HG02973 (cell line): ENCODE measurements at regions not wholly inside any gene's neighbourhood (a gene's known extent, or its start where the extent isn't known, plus 50 kb on each side); places are given as distances from the start of the nearest gene placed in this dataset.
"Not testable (repeated sequence)": the region's sequence is repeated elsewhere in the genome, so short reads cannot be mapped to it uniquely, and the experiment has no call there.

Source experiments
- ATAC-seq: cut with Tn5 transposase; IDR thresholded peaks from one replicate; pipeline ENCODE4 v1.9.1; 2021; ENCODE audit warnings: moderate library complexity; ENCODE audit not compliant: unreplicated experiment

DNA sequence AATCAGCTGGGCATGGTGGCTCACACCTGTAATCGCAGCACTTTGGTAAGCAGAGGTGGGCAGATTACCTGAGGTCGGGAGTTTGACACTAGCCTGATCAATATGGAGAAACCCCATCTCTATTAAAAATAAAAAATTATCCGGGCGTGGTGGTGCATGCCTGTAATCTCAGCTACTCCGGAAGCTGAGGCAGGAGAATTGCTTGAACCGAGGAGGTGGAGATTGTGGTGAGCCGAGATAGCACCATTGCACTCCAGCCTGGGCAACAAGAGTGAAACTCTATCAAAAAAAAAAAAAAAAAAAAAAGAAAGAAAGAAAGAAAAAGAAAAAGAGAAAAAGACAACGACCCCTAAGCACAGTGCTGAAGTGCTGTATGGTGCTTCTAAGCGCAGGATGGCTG lies 280.6 kb upstream of the MAF start:
- not testable (repeated sequence) for ATAC-seq

DNA sequence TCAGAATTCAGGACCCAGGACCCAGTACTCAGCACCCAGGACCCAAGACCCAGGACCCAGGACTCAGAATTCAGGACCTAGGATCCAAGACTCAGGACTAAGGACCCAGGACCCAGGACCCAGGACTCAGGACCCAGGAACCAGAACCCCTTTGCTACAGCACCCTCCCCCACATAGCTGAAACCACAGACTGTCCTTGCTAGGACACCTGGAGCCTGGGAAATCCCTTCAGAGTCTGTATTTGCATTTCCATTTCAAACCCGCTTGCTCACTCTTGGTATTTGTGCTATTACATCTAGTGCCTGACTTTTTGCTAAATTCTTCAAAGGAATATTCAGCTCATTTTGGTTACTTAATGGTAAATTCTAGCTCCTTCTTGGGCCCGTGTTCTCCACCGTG lies 275.8 kb upstream of the MAF start:
- peak; percentile 57 for ATAC-seq

DNA sequence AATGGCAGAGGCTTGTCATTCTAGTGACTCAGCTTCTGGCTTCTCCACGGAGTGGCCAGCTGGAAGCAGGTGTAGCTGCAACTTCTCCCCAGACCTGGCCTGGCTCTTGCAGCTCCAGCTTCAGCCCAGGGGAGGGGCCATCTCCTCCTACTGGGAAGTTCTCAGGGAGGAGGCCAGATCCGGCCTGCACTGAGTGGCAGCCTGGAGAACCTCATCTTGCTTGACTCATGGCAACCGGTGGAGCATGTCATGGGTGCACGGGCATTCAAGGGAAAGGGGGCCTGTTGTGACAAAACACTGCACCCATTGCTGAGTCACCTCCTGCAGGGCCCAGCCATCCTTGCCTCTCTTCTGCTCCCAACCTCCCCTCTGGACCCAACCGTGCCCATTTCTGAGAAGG lies 273.9 kb upstream of the MAF start:
- ATAC-seq, result no peak

DNA sequence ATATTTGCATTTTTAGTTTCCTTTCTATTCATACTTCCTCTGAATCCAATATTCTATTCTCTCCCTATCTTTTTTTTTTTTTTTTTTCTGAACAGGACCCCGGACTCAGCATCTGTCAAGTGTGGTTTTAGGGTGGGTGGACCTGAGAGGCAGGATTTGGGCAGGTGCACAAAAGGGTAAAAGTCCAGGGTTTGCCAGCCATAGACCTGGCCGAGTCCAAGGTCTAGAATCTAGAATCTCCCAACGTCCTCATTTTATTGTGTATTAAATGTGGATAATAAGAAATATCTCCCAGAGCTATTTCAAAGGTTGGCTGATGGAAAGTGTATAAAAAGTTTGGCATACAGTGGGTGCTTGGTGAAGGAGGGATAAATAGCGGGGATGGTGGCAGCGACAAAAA lies 273.3 kb upstream of the MAF start:
- ATAC-seq, result no peak

DNA sequence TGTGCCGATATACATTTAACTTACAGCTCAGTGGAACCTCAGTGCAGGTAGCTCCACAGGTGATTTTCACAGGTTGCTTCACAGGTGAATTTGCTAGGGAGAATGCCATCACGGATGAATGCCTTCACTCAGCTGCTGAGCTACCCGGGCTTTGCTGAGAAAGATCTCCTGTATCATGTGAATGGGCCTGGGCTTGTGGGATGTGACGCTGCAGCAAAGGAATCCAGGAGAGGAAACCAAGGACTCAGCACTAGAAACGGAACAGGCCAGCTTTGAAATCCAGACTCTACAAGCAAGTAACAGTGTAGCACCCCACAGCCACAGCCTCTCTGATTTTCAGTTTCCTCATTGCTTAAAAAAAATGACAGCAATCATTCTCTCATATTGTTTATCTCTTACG lies 271.4 kb upstream of the MAF start:
- ATAC-seq, result no peak

DNA sequence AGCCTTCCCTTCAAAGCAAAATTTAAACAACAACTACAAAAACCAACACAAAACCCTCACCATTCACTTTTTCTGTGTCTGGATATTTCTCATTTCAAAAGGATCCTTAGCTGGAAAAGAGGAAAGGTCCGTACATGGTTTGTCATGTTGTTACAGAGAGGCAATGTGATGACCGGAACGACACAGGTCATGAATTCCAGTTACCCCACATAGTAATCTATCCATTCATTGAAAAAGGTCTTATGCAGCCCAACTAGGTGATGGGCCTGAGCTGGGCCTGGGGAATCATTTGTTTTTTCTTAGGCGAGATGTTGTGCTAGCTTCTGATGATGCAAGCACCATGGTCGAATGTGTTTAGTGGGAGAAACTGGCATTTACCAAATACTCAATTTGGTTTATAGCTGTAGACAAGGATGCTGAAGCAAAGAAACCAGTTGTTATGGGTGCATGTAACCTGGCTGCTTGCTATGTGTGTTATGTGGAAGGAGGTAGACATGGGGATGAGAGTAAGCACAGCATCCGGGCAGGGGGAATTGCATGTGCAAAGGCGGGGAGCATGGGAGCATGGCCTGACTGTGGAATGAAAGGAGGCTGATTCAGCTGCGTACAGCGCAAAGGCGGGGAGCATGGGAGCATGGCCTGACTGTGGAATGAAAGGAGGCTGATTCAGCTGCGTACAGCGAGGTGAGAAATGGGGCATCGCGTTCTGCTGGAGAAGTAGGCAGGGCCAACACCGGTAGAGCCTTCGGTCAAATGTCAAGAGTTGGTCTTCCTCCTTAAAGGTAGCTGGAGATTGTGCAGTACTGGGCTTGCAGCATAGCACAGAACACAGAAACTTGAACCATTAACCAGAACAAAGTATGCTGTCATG lies 269.7 kb upstream of the MAF start:
- no peak for ATAC-seq

DNA sequence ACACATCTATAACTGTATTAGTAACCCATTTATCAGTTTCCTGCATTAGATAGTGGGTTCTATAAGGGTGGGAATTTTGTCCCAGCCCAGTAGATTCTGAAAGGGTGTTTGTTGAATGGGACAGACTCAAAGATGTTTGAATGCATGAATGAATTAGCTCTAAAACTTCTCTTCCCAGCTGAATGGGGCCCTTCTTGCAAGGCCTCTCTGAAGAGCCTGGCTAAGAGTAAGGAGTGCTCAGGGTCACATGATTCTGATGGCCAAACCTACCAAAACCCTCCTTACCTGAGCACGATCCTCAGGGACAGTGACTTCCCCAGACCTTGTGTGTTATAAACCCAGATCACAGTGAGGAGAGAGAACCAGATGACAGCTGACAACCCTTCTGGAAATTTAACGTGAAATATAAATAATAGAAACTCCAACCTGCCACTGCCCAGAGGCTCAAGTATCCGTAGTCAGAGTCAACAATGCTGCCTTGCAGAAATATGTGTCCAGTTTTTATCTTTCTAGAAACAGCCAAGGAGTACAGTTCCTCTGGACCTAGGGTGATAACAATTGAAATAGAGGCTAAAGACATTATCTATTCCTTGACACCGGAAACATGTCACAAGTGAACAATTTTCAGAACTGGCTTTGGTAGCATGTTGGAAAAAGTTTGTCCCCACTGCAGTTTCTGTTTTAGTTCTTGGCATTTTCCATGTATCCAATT lies 268.9 kb upstream of the MAF start:
- ATAC-seq, result no peak

DNA sequence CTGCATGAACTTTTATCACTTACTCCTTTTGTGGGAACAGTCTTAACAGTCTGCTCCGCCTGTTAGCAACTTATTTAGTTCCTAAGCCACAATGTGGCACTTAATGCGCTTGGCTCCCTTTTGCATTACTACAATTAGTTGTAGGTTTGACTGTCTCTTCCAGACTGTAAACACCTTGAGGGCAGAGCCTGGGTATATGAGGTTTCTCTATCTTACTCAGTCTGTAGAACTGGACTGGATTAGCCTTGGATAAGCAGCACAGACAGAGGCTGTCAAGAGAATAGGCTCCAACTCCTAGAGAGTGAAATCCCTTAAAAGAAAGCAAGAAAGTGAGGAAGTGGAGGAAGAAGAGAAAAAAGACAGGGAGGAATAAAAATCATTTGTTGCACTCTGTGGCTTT lies 268.3 kb upstream of the MAF start:
- no peak for ATAC-seq

DNA sequence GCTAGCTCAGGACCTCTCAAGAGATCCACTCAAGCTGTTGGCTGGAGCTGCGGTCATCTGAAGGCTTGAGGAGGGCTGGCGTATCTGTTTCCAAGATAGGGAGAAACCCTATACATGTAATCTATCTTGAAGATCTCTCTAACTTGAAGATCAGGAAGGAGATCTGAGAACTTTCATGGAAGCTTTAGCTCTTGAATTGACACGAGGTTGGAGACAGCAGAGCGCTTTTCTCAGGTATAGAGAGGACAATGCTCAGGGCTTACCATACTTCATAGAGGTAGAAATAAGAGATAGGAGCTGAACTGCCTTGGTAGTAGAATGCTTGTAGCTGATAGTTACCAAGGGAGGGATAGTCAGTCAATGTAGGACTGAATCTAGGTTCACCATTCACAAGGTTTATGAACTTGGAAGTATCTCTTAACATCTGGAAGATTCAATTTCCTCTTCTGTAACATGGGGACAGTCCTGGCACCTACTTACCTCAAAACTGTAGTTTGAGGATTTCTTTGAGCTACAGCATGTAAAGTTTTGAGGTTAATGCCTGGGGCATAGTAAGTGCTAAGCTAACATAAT lies 267.0 kb upstream of the MAF start:
- no peak for ATAC-seq

DNA sequence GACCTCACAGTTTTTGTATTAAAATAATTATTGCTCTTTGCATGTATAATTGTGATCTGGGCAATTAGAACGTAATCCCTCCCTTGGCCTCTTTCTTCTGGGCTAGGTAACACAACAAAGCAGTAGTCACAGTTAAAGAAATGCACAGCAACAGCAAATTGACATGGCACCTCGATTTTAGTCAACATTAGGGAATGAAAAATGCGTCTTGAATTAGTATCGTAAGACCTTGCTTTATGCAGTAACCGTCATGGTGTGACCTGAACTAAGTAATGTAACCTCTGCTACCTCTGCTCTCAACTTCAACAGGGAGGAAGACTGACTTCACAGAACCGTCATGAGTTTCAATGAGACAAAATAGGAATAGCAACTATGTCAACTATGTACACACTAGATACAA lies 265.4 kb upstream of the MAF start:
- ATAC-seq, result no peak

DNA sequence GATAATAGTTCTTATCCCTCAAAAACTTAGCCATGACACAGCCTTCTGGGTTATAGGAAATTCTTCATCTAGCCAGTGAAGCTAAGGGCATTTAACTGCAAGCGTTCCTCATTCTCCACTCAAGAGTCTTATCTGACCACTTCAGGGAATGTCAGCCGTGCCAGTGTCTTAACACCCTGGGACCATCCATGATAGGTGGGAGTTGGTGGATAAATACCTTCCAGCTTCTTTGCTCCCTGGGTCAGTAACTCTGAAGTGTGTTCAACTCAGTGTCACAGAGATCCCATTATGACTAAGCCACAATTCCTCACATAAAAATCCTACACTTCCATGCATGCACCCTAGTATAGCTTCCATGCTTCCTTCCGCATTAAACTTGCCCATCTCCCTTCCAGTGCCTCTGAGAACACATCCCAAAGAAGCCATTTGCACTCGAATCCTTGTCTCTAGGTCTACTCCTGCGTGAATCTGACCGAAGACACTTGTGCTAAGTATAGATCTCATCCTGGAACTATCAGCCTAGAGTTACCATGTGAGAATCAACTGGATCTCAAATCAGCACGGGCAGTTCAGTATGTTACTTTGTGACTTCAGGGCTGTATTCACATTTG lies 264.3 kb upstream of the MAF start:
- no peak for ATAC-seq

DNA sequence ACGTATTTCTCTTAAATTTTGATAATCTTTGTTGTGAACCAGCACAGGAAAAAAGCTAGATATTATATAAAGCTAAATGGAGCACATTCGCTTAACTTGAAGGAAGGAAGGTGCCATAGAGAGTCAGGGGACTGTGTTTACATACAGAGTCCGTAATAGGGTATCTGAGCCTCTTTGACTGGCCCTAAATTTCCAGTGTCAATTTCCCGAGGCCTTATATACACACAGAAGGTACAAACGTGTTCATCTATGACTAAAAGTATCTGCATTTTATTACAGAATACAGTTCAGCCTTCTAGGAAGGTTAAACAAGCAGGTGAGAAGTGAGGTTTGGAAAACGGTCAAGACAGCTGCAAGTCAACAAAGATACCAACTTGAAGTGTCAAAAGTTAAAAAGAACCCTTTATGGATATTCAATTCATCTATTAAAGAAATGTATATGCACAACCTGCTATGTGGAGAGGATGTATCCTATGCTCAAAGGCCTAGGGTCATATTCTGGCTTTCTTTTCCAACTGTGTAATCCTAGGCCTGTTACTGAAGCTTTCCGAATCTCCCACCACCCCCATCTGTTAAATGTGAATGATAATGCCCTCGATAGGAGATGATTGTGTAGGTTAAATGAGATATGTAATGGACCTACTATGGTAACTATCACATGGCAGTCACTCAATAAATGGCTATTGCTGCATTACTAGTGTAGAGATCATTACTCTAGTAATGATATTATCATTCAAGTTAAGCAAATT lies 263.7 kb upstream of the MAF start:
- ATAC-seq, result no peak

DNA sequence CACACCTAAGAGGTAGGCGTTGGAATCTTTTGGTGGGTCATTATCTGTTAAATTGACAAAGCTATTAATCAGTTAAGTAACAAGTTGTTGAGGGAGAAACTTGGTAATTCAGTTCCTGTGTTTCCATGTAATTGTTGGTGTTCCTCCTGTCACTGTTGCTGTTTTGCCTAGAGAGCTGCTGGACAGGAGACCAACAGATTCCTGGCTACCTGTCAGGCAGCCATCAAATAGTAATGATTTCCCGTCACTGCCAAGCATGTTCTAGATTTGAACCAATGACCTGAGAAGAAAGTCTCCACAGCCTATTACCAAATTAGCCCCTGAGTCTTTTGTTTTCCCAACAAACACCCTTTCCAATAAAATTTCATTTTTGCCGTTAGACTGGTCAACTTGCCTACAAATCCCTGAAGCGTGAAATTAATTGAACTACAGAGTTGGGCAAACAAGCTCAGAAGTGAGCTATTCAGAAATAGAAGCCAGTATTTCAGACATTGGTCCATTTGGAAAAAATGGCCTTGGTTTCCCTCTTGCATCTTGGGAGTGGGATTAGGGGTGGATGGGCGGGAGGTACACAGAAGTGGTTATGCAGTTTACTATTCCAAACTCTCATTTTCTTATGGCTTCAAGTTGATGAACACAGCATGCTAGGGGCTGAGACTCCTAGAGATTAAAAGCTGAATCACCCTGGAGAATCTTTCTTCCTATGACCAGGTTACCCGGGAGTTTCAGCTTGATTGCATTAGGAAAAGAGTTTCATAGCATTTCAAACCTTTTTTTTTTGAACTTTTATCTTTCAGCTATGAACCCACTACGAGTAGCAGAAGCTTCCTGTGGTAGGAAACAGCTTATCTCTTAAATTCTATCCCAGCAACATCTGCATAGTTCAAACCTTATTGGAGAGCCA lies 262.8 kb upstream of the MAF start:
- no peak for ATAC-seq

DNA sequence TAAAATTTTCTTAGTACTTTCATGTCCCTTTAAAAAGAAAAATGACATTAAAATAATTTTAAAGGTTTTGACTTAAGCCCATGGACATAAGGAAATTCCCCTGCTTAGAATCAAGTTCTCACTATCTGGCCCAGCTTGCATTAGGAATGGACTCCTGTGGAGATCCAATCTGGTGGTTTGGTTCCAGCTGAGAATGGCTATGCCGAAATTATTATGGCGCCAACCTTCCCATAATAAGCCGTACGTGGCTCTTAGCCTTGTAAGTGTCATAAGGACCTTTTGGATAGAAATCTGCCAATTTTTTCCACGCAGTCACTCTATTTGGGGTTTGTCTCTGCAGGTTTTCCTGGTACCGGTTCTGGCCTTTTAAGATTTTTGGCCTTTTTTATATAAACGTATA lies 262.1 kb upstream of the MAF start:
- no peak for ATAC-seq

DNA sequence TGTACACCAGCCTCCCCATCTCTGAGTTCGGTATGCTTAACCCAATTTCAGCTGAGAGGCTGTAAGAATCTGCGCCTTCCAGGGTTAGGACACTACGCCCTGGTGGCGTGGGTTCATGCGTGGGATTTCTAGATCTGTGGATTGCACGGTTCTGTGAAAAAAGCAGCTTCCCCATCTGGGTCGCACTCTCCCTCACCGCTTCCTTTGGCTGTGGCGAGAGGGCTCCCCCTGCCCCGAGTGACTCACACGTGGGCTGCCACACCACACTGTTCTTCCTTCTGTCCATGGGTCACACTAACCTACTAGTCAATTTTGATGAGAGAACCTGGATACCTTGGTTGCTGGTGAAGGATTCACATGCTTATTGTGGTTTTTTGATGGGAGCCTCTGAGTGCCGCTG lies 256.0 kb upstream of the MAF start:
- no peak for ATAC-seq

DNA sequence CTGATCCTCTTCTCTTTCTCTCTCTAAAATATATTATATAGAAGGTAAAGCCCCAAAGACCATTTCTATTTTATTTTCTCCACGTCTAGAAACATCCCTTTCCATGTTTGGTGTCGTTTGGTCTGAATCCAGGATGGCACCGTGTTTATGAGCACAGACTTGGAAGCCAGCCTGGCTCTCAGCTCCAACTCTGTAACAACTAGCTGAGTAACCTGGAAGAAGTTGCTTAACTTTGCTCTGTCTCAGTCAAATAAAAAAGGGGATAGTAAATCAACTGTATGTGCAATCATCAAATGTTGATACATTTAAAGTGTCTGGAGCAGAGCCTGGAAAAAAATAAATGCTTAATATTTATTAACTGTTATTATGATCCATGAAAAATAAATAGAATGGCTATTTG lies 249.8 kb upstream of the MAF start:
- no peak for ATAC-seq

DNA sequence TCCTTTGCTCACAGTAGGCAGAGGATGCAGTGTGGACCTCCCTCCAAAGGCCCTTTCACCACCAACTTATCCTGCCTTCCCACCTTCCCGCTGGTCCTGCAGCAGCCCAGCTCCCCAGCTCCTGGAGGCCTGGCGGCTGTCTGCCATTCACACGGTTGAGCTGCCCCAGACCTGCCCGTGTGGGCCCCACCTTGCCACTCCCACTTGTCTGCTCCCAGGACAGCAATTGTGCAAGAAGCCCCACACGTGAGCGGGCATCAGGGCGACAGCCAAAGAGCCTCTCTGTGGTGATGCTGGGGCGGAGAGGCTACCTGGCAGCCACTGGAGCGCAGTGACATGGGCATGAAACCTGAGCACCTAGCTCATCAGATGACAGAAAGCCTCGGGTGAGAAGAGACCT lies 248.6 kb upstream of the MAF start:
- no peak for ATAC-seq

DNA sequence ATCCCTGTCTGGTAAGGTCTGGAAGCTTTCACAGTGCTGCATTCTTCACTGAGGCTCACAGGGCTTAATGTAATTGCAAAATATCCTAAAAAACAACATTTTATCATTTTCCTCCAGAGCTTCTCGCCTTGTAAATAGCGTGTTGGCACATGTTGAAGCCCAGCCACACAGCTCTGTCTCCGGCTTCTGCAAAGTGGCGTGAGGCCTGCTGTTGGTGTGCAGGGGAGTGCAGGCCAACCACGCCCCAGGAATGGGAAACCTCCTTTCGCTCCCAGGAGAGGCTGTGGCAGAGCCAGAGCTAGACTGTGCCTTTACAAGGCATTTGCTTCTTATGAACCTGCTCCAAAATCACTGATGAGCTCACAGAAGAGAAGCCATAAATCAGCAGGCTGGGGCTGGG lies 248.2 kb upstream of the MAF start:
- no peak for ATAC-seq

DNA sequence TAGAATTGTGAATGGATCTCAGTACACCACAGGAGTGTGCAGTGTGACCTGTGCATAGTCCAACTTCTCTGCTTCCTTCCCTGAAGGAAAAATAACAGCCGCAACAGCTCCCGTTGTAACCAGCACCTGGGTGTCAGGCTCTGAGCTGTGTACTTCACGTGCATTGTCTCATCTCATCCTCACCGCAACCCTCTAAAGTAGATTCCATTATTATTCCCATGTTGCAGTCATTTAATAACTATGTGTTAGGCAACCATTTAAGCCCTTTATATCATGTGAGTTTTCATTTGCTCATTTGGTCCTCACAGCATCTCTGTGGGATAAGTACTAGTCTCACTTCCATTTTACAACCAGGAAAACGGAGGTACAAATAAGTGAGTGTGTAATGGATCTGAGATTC lies 247.0 kb upstream of the MAF start:
- ATAC-seq, result no peak

DNA sequence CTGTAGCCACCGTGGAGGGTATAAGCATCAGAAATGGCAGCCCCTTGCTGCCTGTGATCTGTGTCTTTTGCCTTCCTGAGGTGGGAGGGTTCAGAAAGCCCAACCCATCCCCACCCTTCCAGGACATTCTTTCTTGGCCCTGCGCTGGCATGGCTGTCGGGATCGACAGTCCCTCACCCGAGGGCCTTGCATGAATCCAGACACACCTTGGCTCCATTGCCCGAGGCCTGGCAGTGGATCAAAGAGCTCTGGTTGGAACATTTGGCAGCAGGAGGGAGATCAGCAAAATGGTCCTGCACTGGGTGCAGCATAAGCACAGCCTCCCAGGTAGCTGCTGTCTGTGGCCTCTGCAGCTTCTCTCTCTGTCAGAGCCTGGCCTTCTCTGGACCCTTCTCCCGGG lies 246.6 kb upstream of the MAF start:
- no peak for ATAC-seq
